Ovary (tissue), 3 donors: ENCODE measurements at regions not wholly inside any gene's neighbourhood (a gene's known extent, or its start where the extent isn't known, plus 50 kb on each side); places are given as distances from the start of the nearest gene placed in this dataset.

ENCODE experiments used
- CTCF ChIP-seq, 3 donors: fragments of 450-650 bp in 2 of 3; fragments of 200-600 bp in 1 of 3; IDR thresholded peaks; one replicate each; pipeline versions ENCODE4 v1.5.1 to v1.8.0; 2016 to 2022; ENCODE audit warnings: antibody characterized with exemption in 3 of 3, mild to moderate bottlenecking in 1 of 3
- EP300 ChIP-seq: sonication (generic); formaldehyde crosslinking; IDR thresholded peaks from one replicate; pipeline ENCODE4 v1.6.1; 2017; ENCODE audit warnings: antibody characterized with exemption
- POLR2A ChIP-seq: fragments of 450-650 bp; IDR thresholded peaks from one replicate; pipeline ENCODE4 v1.6.1; 2017; ENCODE audit warnings: antibody characterized with exemption, mild to moderate bottlenecking, moderate library complexity
- donor health status: DM: no; HTN: no; CAD: no.

- TF ChIP-seq EP300, result no peak
- no peak for TF ChIP-seq CTCF (IDR thresholded peaks at IDR 0.05)
- no peak for TF ChIP-seq POLR2A
Measured at GRCh38 chr6:115643762-115644161, 416.9 kb downstream of the FRK start.
